Colonic mucosa (tissue), 4 donors: ENCODE measurements at regions not wholly inside any gene's neighbourhood (a gene's known extent, or its start where the extent isn't known, plus 50 kb on each side); places are given as distances from the start of the nearest gene placed in this dataset.

Source experiments
- DNase-seq: peaks from one replicate; pipeline ENCODE4 v3.0.0-alpha.2; 2020
- H3K27ac ChIP-seq: fragments of 200-600 bp; one replicate; pipeline ENCODE4 v1.8.0; 2021
- H3K27me3 ChIP-seq: fragments of 200-600 bp; one replicate; pipeline ENCODE4 v1.8.0; 2021
- H3K36me3 ChIP-seq: fragments of 200-600 bp; one replicate; pipeline ENCODE4 v1.8.0; 2021
- H3K4me1 ChIP-seq: fragments of 200-600 bp; one replicate; pipeline ENCODE4 v1.8.0; 2021; ENCODE audit warnings: mild to moderate bottlenecking
- H3K4me3 ChIP-seq: fragments of 200-600 bp; one replicate; pipeline ENCODE4 v1.8.0; 2021
- H3K9ac ChIP-seq, 2 donors: one replicate each; pipeline ENCODE4 v1.7.0; 2013; ENCODE audit warnings: control low read depth in 2 of 2, low read depth in 2 of 2, low read length in 2 of 2
- H3K9me3 ChIP-seq: fragments of 200-600 bp; one replicate; pipeline ENCODE4 v1.8.0; 2021
- CTCF ChIP-seq: fragments of 200-600 bp; IDR thresholded peaks from one replicate; pipeline ENCODE4 v1.8.0; 2022; ENCODE audit warnings: antibody characterized with exemption, mild to moderate bottlenecking
- intact Hi-C: fragments of 100-400 bp; cut with DNase I; formaldehyde crosslinking; loops from one replicate; pipeline ENCODE4 v1.14.1; 2022
- donor health status: healthy.
- donor health status: DM: no; HTN: no; CAD: no.
- donor health status: DM: no; HTN: no; CAD: no.

- H3K9ac ChIP-seq, result no peak overlapping the region
- H3K27ac ChIP-seq, result no peak overlapping the region
- H3K36me3 ChIP-seq, result no peaks in the 10 kb centered on the region
- no peak for DNase-seq
- no peaks in the 10 kb centered on the region for H3K9me3 ChIP-seq
- intact Hi-C loops, result no loop called here
- H3K27me3 ChIP-seq, result no peaks in the 10 kb centered on the region
- TF ChIP-seq CTCF, result no peak
- H3K4me3 ChIP-seq, result no peak overlapping the region
- H3K4me1 ChIP-seq, result no peaks in the 10 kb centered on the region
Measured at GRCh38 chr3:193896419-193896818, 239.5 kb upstream of the HES1 start.

GRCh38 chr3:193897288-193897687 is 238.7 kb upstream of the HES1 start:
- H3K27me3 ChIP-seq, result no peaks in the 10 kb centered on the region
- H3K4me3 ChIP-seq, result no peak overlapping the region
- no peak overlapping the region for H3K27ac ChIP-seq
- no peak overlapping the region for H3K9ac ChIP-seq
- H3K9me3 ChIP-seq, result no peaks in the 10 kb centered on the region
- no peaks in the 10 kb centered on the region for H3K36me3 ChIP-seq
- no peaks in the 10 kb centered on the region for H3K4me1 ChIP-seq
- intact Hi-C loops, result no loop called here
- DNase-seq, result no peak
- no peak for TF ChIP-seq CTCF

GRCh38 chr3:193897731-193898180 is 238.2 kb upstream of the HES1 start:
- no peaks in the 10 kb centered on the region for H3K9me3 ChIP-seq
- intact Hi-C loops, result no loop called here
- DNase-seq, result no peak
- no peak for TF ChIP-seq CTCF
- H3K9ac ChIP-seq, result no peak overlapping the region
- H3K36me3 ChIP-seq, result no peaks in the 10 kb centered on the region
- no peaks in the 10 kb centered on the region for H3K4me1 ChIP-seq
- H3K27me3 ChIP-seq, result no peaks in the 10 kb centered on the region
- H3K27ac ChIP-seq, result no peak overlapping the region
- H3K4me3 ChIP-seq, result no peak overlapping the region

- TF ChIP-seq CTCF, result no peak
- Histone ChIP-seq H3K4me3 (no peak overlapping the region), H3K4me1 (no peaks in the 10 kb centered on the region), H3K27me3 (no peaks in the 10 kb centered on the region), H3K9me3 (no peaks in the 10 kb centered on the region), H3K27ac (no peak overlapping the region), H3K36me3 (no peaks in the 10 kb centered on the region), H3K9ac (no peak overlapping the region)
- DNase-seq, result no peak
- intact Hi-C loops, result no loop called here
Measured at GRCh38 chr3:193899001-193899400, 236.9 kb upstream of the HES1 start.

GRCh38 chr3:193901007-193901406 is 234.9 kb upstream of the HES1 start:
- no peak for TF ChIP-seq CTCF
- H3K4me3 ChIP-seq, result no peak overlapping the region
- no peak overlapping the region for H3K9ac ChIP-seq
- H3K36me3 ChIP-seq, result no peaks in the 10 kb centered on the region
- H3K9me3 ChIP-seq, result no peaks in the 10 kb centered on the region
- no peak overlapping the region for H3K27ac ChIP-seq
- no peaks in the 10 kb centered on the region for H3K27me3 ChIP-seq
- no peak for DNase-seq
- H3K4me1 ChIP-seq, result no peaks in the 10 kb centered on the region
- intact Hi-C loops, result no loop called here
